ENCODE measurements at regions not wholly inside any gene's neighbourhood (a gene's known extent, or its start where the extent isn't known, plus 50 kb on each side); places are given as distances from the start of the nearest gene placed in this dataset.

- TF ChIP-seq CTCF (IDR thresholded peaks at IDR 0.05 in 4 of 5, conservative IDR thresholded peaks at IDR 0.05 in 1 of 5) (no peak), POLR2A (IDR thresholded peaks at IDR 0.05) (no peak)
Measured at GRCh38 chr12:123065676-123066383, 85.1 kb downstream of the PITPNM2 start.
